HCT116 (cell line): ENCODE measurements at regions not wholly inside any gene's neighbourhood (a gene's known extent, or its start where the extent isn't known, plus 50 kb on each side); places are given as distances from the start of the nearest gene placed in this dataset.

ENCODE experiments used
- ATAC-seq: fragments of 200-7000 bp; cut with Tn5 transposase; 2 replicates; pipeline ENCODE4 v1.9.1; 2020; ENCODE audit warnings: mild to moderate bottlenecking, moderate library complexity
- BruUV-seq: library from RNA; stranded (reverse); fragments of 400-500 nt; replicated peaks from 2 replicates; lab custom pipeline; 2021; lab: Mats Ljungman, UMichigan
- CTCF ChIA-PET: fragments of 300-600 bp; sonication (Branson Sonifier 250); formaldehyde crosslinking; loops from one replicate; lab custom pipeline; 2021; ENCODE audit warnings: antibody characterized with exemption; lab: Charles Lee
- POLR2A ChIA-PET: fragments of 300-600, 350-600 bp; sonication (Branson Sonifier 250); formaldehyde crosslinking; loops from one replicate; lab custom pipeline; 2021; ENCODE audit warnings: antibody characterized with exemption; lab: Charles Lee
- RAD21 ChIA-PET, 2 experiments: fragments of 300-600 bp; sonication (Branson Sonifier 250); formaldehyde crosslinking; loops; one replicate each; lab custom pipeline; 2023; ENCODE audit warnings: low total read pairs in 2 of 2; ENCODE audit not compliant: uncharacterized antibody in 2 of 2, unreplicated experiment in 2 of 2, low non-redundant PET in 1 of 2; lab: Charles Lee
- DNase-seq: peaks from one replicate; pipeline ENCODE4 v3.0.0-alpha.2; 2010; ENCODE audit warnings: low read depth, low spot score
- H2AFZ ChIP-seq: fragments of 200-600 bp; shearing (Covaris generic), sonication (generic); 2 replicates; pipeline ENCODE4 v1.6.1; 2017; ENCODE audit warnings: low read depth, mixed run types, mixed read lengths, antibody characterized with exemption, low read length; ENCODE audit not compliant: poor library complexity, severe bottlenecking
- H3K27ac ChIP-seq: 2 replicates; pipeline ENCODE4 v1.5.1; 2012; ENCODE audit warnings: low read depth, low read length
- H3K27me3 ChIP-seq: fragments of 200-600 bp; sonication (generic); 2 replicates; pipeline ENCODE4 v1.6.1; 2016; ENCODE audit warnings: mixed run types, low read length, mixed read lengths; ENCODE audit not compliant: insufficient read depth
- H3K36me3 ChIP-seq, 2 experiments: fragments of 200-500 bp in 1 of 2; fragments of 200-600 bp in 1 of 2; sonication (Bioruptor generic) in 1 of 2; sonication (generic) in 1 of 2; 2 replicates each; pipeline versions ENCODE4 v1.5.1 to v1.6.1; 2014 to 2016; ENCODE audit warnings: low read length in 2 of 2, inconsistent platforms in 1 of 2, mixed read lengths in 1 of 2, mixed run types in 1 of 2; ENCODE audit not compliant: insufficient read depth in 2 of 2, control insufficient read depth in 1 of 2
- H3K4me1 ChIP-seq, 2 experiments: fragments of 200-600 bp in 1 of 2; sonication (generic) in 1 of 2; 2 replicates each; pipeline versions ENCODE4 v1.5.1 to v1.6.1; 2012 to 2017; ENCODE audit warnings: low read length in 2 of 2, inconsistent platforms in 1 of 2, mild to moderate bottlenecking in 1 of 2, mixed read lengths in 1 of 2, mixed run types in 1 of 2, moderate library complexity in 1 of 2; ENCODE audit not compliant: insufficient read depth in 2 of 2, control insufficient read depth in 1 of 2
- H3K4me2 ChIP-seq: fragments of 200-600 bp; sonication (generic); 2 replicates; pipeline ENCODE4 v1.6.1; 2017; ENCODE audit warnings: mixed run types, low read length, mixed read lengths
- H3K4me3 ChIP-seq, 2 experiments: fragments of 200-600 bp in 1 of 2; sonication (generic) in 1 of 2; replicated peaks in 1 of 2; 2 replicates each; pipeline ENCODE4 v1.5.1; 2011 to 2016; ENCODE audit warnings: low read length in 2 of 2, control low read depth in 1 of 2, low read depth in 1 of 2, mild to moderate bottlenecking in 1 of 2, mixed read lengths in 1 of 2, mixed run types in 1 of 2
- H3K79me2 ChIP-seq: fragments of 200-600 bp; sonication (generic); 2 replicates; pipeline ENCODE4 v1.6.1; 2017; ENCODE audit warnings: mild to moderate bottlenecking, mixed run types, low read length, moderate library complexity, mixed read lengths; ENCODE audit not compliant: insufficient read depth
- H3K9ac ChIP-seq: fragments of 200-600 bp; sonication (generic); 2 replicates; pipeline ENCODE4 v1.6.1; 2016; ENCODE audit warnings: low read length, mixed read lengths
- H3K9me2 ChIP-seq: fragments of 200-600 bp; sonication (generic), shearing (Covaris generic); 2 replicates; pipeline ENCODE4 v1.6.1; 2017; ENCODE audit warnings: mixed run types, mild to moderate bottlenecking, moderate library complexity; ENCODE audit not compliant: insufficient read depth
- H3K9me3 ChIP-seq, 2 experiments: fragments of 200-500 bp in 1 of 2; fragments of 200-600 bp in 1 of 2; sonication (Bioruptor generic) in 1 of 2; sonication (generic) in 1 of 2; 2 replicates each; pipeline ENCODE4 v1.6.1; 2014 to 2017; ENCODE audit warnings: low read length in 2 of 2, mixed read lengths in 2 of 2, inconsistent platforms in 1 of 2, low read depth in 1 of 2, mild to moderate bottlenecking in 1 of 2, mixed run types in 1 of 2, moderate library complexity in 1 of 2; ENCODE audit not compliant: control insufficient read depth in 1 of 2, insufficient read depth in 1 of 2
- H4K20me1 ChIP-seq: fragments of 200-600 bp; sonication (generic), shearing (Covaris generic); 2 replicates; pipeline ENCODE4 v1.6.1; 2017; ENCODE audit warnings: mixed run types, mild to moderate bottlenecking, moderate library complexity; ENCODE audit not compliant: insufficient read depth
- CBX3 ChIP-seq: IDR thresholded peaks from 2 replicates; pipeline ENCODE4 v1.6.1; 2012; ENCODE audit warnings: low read depth
- CEBPB ChIP-seq: IDR thresholded peaks from 2 replicates; pipeline ENCODE4 v1.6.1; 2012; ENCODE audit warnings: low read depth
- CTCF ChIP-seq, 3 experiments: fragments of 200-600 bp in 1 of 3; sonication (generic) in 1 of 3; IDR thresholded peaks in 2 of 3; conservative IDR thresholded peaks in 1 of 3; 2 replicates each; pipeline ENCODE4 v1.5.1; 2012 to 2017; ENCODE audit warnings: low read depth in 2 of 3, low read length in 2 of 3, antibody characterized with exemption in 1 of 3, borderline replicate concordance in 1 of 3, control low read depth in 1 of 3, mild to moderate bottlenecking in 1 of 3, mixed read lengths in 1 of 3, mixed run types in 1 of 3, moderate library complexity in 1 of 3; ENCODE audit not compliant: insufficient read depth in 1 of 3
- FOSL1 ChIP-seq: IDR thresholded peaks from 2 replicates; pipeline ENCODE4 v1.6.1; 2012; ENCODE audit warnings: low read depth
- JUND ChIP-seq: IDR thresholded peaks from 2 replicates; pipeline ENCODE4 v1.6.1; 2012
- MAX ChIP-seq: IDR thresholded peaks from 2 replicates; pipeline ENCODE4 v1.6.1; 2012
- POLR2A ChIP-seq: IDR thresholded peaks from 2 replicates; pipeline ENCODE4 v1.7.0; 2011; ENCODE audit warnings: borderline replicate concordance; ENCODE audit not compliant: insufficient read depth, insufficient read length; ENCODE audit errors: extremely low read depth
- RAD21 ChIP-seq: IDR thresholded peaks from 2 replicates; pipeline ENCODE4 v1.6.1; 2012; ENCODE audit warnings: low read depth, mild to moderate bottlenecking
- SP1 ChIP-seq: IDR thresholded peaks from 2 replicates; pipeline ENCODE4 v1.6.1; 2012; ENCODE audit warnings: low read depth
- SRF ChIP-seq: IDR thresholded peaks from 2 replicates; pipeline ENCODE4 v1.6.1; 2012; ENCODE audit warnings: low read depth
- TCF7L2 ChIP-seq: IDR thresholded peaks from 2 replicates; pipeline ENCODE4 v1.7.0; 2011; ENCODE audit warnings: borderline replicate concordance, inconsistent platforms; ENCODE audit not compliant: insufficient read depth, insufficient read length; ENCODE audit errors: extremely low read depth
- ZNF274 ChIP-seq: fragments of 200-500 bp; sonication (Bioruptor generic); IDR thresholded peaks from 2 replicates; pipeline ENCODE4 v1.6.1; 2014; ENCODE audit warnings: mild to moderate bottlenecking, low read depth, low read length, inconsistent platforms
- intact Hi-C: fragments of 100-400 bp; cut with micrococcal nuclease; formaldehyde crosslinking; loops from 2 replicates; pipeline ENCODE4 v1.10.0; 2022
- TF ChIP-seq, protein P1 (sequence below): IDR thresholded peaks from 2 replicates; pipeline ENCODE4 v1.6.1; 2012
- TF ChIP-seq, protein P2 (sequence below): IDR thresholded peaks from 2 replicates; pipeline ENCODE4 v1.6.1; 2012; ENCODE audit warnings: low read depth

GRCh38 chr6:25006565-25007001 lies 70.8 kb upstream of the RIPOR2 start:
- Histone ChIP-seq H3K9ac (no peak overlapping the region), H2AFZ (peak overlapping the region; percentile 66)
- TF ChIP-seq ZNF274 = no peak
- TF ChIP-seq, protein P1, sequence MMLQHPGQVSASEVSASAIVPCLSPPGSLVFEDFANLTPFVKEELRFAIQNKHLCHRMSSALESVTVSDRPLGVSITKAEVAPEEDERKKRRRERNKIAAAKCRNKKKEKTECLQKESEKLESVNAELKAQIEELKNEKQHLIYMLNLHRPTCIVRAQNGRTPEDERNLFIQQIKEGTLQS = no peak
- 0 out of 2 replicates have a peak, but pooled peaks have one; percentile 11 for TF ChIP-seq CEBPB
- no peak for TF ChIP-seq CTCF (IDR thresholded peaks at IDR 0.05 in 2 of 3, conservative IDR thresholded peaks at IDR 0.05 in 1 of 3; ENCODE audit: borderline replicate concordance in 1 of 3, insufficient read depth in 1 of 3, low read depth in 2 of 3, low read length in 2 of 3)
- TF ChIP-seq SP1 = peak; percentile 36; the same call in 1 of the 2 replicates
- TF ChIP-seq JUND = peak; percentile 43; the same call in 1 of the 2 replicates
- TF ChIP-seq TCF7L2 = no peak
- no peak for TF ChIP-seq RAD21
- no peak for TF ChIP-seq MAX
- TF ChIP-seq SRF = peak; percentile 39; the same call in 1 of the 2 replicates
- no peak for TF ChIP-seq POLR2A
- TF ChIP-seq CBX3 = no peak
- peak; percentile 8; the same call in 1 of the 2 replicates for TF ChIP-seq FOSL1
- TF ChIP-seq, protein P2, sequence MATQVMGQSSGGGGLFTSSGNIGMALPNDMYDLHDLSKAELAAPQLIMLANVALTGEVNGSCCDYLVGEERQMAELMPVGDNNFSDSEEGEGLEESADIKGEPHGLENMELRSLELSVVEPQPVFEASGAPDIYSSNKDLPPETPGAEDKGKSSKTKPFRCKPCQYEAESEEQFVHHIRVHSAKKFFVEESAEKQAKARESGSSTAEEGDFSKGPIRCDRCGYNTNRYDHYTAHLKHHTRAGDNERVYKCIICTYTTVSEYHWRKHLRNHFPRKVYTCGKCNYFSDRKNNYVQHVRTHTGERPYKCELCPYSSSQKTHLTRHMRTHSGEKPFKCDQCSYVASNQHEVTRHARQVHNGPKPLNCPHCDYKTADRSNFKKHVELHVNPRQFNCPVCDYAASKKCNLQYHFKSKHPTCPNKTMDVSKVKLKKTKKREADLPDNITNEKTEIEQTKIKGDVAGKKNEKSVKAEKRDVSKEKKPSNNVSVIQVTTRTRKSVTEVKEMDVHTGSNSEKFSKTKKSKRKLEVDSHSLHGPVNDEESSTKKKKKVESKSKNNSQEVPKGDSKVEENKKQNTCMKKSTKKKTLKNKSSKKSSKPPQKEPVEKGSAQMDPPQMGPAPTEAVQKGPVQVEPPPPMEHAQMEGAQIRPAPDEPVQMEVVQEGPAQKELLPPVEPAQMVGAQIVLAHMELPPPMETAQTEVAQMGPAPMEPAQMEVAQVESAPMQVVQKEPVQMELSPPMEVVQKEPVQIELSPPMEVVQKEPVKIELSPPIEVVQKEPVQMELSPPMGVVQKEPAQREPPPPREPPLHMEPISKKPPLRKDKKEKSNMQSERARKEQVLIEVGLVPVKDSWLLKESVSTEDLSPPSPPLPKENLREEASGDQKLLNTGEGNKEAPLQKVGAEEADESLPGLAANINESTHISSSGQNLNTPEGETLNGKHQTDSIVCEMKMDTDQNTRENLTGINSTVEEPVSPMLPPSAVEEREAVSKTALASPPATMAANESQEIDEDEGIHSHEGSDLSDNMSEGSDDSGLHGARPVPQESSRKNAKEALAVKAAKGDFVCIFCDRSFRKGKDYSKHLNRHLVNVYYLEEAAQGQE = no peak
- TF ChIP-seq, all 23 proteins: peak for 5
- H3K79me2 ChIP-seq = no peaks in the 10 kb centered on the region
- H3K9me2 ChIP-seq = no peaks in the 10 kb centered on the region
- H3K4me3 ChIP-seq = no peak overlapping the region
- no peaks in the 10 kb centered on the region for H3K36me3 ChIP-seq
- BruUV-seq = no TSS peak
- H3K4me2 ChIP-seq = peak overlapping the region; percentile 45
- ChIA-PET CTCF (interaction anchor here (0.9 to 2.1 kb wide), 2 partner anchors 11 to 15 kb away, joined by 5 to 10 read pairs; no protein-coding TSS in a partner anchor), RAD21 (no interaction called here), POLR2A (no interaction called here)
- ATAC-seq (peak; percentile 86), DNase-seq (peak; percentile 7)
- peaks cover 7 to 12% of the 10 kb centered on the region in 2 experiments; a peak in 3 of 4 replicates for H3K4me1 ChIP-seq
- no peaks in the 10 kb centered on the region for H4K20me1 ChIP-seq
- no peak overlapping the region for H3K27ac ChIP-seq
- H3K27me3 ChIP-seq = no peaks in the 10 kb centered on the region
- intact Hi-C loops = no loop called here
- H3K9me3 ChIP-seq = no peaks in the 10 kb centered on the region
